Endothelial cell (in vitro differentiated cells): ENCODE measurements at regions not wholly inside any gene's neighbourhood (a gene's known extent, or its start where the extent isn't known, plus 50 kb on each side); places are given as distances from the start of the nearest gene placed in this dataset.

Source experiments
- DNase-seq: peaks from one replicate; pipeline ENCODE4 v3.0.0; 2021; ENCODE audit warnings: low spot score
- H3K27ac Mint-ChIP-seq: one replicate; pipeline ENCODE4 v1.8.0; 2021; ENCODE audit warnings: mixed read lengths, inconsistent platforms; ENCODE audit not compliant: unreplicated experiment
- H3K27me3 Mint-ChIP-seq: one replicate; pipeline ENCODE4 v1.8.0; 2021; ENCODE audit warnings: mild to moderate bottlenecking, moderate library complexity, mixed read lengths, inconsistent platforms; ENCODE audit not compliant: unreplicated experiment
- H3K36me3 Mint-ChIP-seq: one replicate; pipeline ENCODE4 v1.8.0; 2021; ENCODE audit warnings: mild to moderate bottlenecking, low read depth, mixed read lengths, inconsistent platforms; ENCODE audit not compliant: unreplicated experiment
- H3K4me1 Mint-ChIP-seq: one replicate; pipeline ENCODE4 v1.8.0; 2021; ENCODE audit warnings: mild to moderate bottlenecking, mixed read lengths, inconsistent platforms; ENCODE audit not compliant: unreplicated experiment
- H3K4me3 Mint-ChIP-seq: one replicate; pipeline ENCODE4 v1.8.0; 2021; ENCODE audit warnings: mild to moderate bottlenecking, mixed read lengths, inconsistent platforms; ENCODE audit not compliant: unreplicated experiment
- H3K9me3 Mint-ChIP-seq: one replicate; pipeline ENCODE4 v1.8.0; 2021; ENCODE audit warnings: mixed read lengths, inconsistent platforms; ENCODE audit not compliant: unreplicated experiment
- CTCF ChIP-seq: fragments of 200-600 bp; sonication (generic); IDR thresholded peaks from one replicate; pipeline ENCODE4 v1.5.0; 2021; ENCODE audit warnings: antibody characterized with exemption; ENCODE audit not compliant: unreplicated experiment

- Mint-ChIP-seq H3K36me3 (no peaks in the 10 kb centered on the region), H3K27ac (no peak overlapping the region), H3K9me3 (no peaks in the 10 kb centered on the region), H3K4me1 (no peaks in the 10 kb centered on the region), H3K4me3 (no peak overlapping the region), H3K27me3 (no peaks in the 10 kb centered on the region)
- TF ChIP-seq CTCF, result no peak
- DNase-seq, result no peak
These were observed 202.0 kb upstream of the DGKB start for GRCh38 chr7:15104411-15105092.

- Mint-ChIP-seq H3K36me3 (no peaks in the 10 kb centered on the region), H3K4me1 (no peaks in the 10 kb centered on the region), H3K4me3 (no peak overlapping the region), H3K27me3 (no peaks in the 10 kb centered on the region), H3K9me3 (no peaks in the 10 kb centered on the region), H3K27ac (no peak overlapping the region)
- no peak for DNase-seq
- TF ChIP-seq CTCF, result no peak
These were observed 196.5 kb upstream of the DGKB start for GRCh38 chr7:15099074-15099473.

GRCh38 chr7:15096853-15097252 lies 194.3 kb upstream of the DGKB start:
- no peak overlapping the region for H3K4me3 Mint-ChIP-seq
- no peak for DNase-seq
- H3K4me1 Mint-ChIP-seq, result no peaks in the 10 kb centered on the region
- no peak overlapping the region for H3K27ac Mint-ChIP-seq
- H3K36me3 Mint-ChIP-seq, result no peaks in the 10 kb centered on the region
- no peak for TF ChIP-seq CTCF
- H3K9me3 Mint-ChIP-seq, result no peaks in the 10 kb centered on the region
- no peaks in the 10 kb centered on the region for H3K27me3 Mint-ChIP-seq

- Mint-ChIP-seq H3K9me3 (no peaks in the 10 kb centered on the region), H3K4me1 (no peaks in the 10 kb centered on the region), H3K27ac (no peak overlapping the region), H3K27me3 (no peaks in the 10 kb centered on the region), H3K36me3 (no peaks in the 10 kb centered on the region), H3K4me3 (no peak overlapping the region)
- no peak for DNase-seq
- TF ChIP-seq CTCF, result no peak
These were observed 192.4 kb upstream of the DGKB start for GRCh38 chr7:15094989-15095388.

GRCh38 chr7:15087771-15088170 lies 185.2 kb upstream of the DGKB start:
- DNase-seq, result no peak
- no peaks in the 10 kb centered on the region for H3K36me3 Mint-ChIP-seq
- no peak for TF ChIP-seq CTCF
- H3K9me3 Mint-ChIP-seq, result no peaks in the 10 kb centered on the region
- H3K4me3 Mint-ChIP-seq, result no peak overlapping the region
- H3K27ac Mint-ChIP-seq, result no peak overlapping the region
- peaks cover 5% of the 10 kb centered on the region for H3K4me1 Mint-ChIP-seq
- no peaks in the 10 kb centered on the region for H3K27me3 Mint-ChIP-seq
